ENCODE measurements at regions not wholly inside any gene's neighbourhood (a gene's known extent, or its start where the extent isn't known, plus 50 kb on each side); places are given as distances from the start of the nearest gene placed in this dataset.

DNA sequence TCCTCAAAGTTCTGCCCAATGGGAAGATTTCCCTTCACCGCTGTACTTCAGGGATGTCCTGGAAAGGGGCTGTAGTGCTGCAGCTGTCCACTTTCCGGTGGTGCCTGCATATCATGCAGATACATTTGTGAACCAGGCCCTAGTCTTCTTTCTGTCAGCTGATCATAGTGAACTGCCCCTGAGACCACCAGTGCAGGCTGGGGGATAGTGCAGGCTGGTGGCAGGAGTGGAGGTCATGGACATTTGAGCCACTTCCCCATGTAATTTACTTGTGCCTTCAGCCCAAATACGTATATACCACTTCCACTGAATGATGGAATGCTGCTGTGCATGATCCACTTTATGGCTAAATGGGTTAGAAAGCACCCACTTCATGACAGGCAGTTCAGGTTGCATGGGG lies 120.0 kb downstream of the ZNF280B start (continued):
- TF ChIP-seq, protein P1, sequence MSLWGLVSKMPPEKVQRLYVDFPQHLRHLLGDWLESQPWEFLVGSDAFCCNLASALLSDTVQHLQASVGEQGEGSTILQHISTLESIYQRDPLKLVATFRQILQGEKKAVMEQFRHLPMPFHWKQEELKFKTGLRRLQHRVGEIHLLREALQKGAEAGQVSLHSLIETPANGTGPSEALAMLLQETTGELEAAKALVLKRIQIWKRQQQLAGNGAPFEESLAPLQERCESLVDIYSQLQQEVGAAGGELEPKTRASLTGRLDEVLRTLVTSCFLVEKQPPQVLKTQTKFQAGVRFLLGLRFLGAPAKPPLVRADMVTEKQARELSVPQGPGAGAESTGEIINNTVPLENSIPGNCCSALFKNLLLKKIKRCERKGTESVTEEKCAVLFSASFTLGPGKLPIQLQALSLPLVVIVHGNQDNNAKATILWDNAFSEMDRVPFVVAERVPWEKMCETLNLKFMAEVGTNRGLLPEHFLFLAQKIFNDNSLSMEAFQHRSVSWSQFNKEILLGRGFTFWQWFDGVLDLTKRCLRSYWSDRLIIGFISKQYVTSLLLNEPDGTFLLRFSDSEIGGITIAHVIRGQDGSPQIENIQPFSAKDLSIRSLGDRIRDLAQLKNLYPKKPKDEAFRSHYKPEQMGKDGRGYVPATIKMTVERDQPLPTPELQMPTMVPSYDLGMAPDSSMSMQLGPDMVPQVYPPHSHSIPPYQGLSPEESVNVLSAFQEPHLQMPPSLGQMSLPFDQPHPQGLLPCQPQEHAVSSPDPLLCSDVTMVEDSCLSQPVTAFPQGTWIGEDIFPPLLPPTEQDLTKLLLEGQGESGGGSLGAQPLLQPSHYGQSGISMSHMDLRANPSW (CRISPR knock-in tag; conservative IDR thresholded peaks at IDR 0.05; ENCODE audit: low read depth) = no peak

DNA sequence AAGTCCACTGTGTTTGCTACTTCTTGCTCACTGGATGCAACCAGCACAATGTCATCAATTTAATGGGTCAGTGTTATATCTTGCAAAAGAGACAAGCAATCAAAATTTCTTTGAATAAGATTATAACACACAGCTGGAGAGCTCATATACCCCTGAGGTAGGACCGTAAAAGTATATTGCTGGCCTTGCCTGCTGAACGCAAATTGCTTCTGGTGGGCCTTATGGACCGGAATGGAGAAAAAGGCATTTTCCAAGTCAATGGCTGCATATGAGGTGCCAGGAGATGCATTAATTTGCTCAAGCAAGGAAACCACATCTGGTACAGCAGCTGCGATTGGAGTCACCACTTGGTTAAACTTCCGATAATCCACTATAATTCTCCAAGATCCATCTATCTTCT lies 119.1 kb downstream of the ZNF280B start:
- H3K4me3 Mint-ChIP-seq = no peak overlapping the region
- ChIA-PET CTCF (no interaction called here), POLR2A (no interaction called here)
- no peaks in the 10 kb centered on the region for H3K36me3 Mint-ChIP-seq
- no peak overlapping the region for H3K27ac Mint-ChIP-seq
- no peak for ATAC-seq
- TF ChIP-seq, protein P2, sequence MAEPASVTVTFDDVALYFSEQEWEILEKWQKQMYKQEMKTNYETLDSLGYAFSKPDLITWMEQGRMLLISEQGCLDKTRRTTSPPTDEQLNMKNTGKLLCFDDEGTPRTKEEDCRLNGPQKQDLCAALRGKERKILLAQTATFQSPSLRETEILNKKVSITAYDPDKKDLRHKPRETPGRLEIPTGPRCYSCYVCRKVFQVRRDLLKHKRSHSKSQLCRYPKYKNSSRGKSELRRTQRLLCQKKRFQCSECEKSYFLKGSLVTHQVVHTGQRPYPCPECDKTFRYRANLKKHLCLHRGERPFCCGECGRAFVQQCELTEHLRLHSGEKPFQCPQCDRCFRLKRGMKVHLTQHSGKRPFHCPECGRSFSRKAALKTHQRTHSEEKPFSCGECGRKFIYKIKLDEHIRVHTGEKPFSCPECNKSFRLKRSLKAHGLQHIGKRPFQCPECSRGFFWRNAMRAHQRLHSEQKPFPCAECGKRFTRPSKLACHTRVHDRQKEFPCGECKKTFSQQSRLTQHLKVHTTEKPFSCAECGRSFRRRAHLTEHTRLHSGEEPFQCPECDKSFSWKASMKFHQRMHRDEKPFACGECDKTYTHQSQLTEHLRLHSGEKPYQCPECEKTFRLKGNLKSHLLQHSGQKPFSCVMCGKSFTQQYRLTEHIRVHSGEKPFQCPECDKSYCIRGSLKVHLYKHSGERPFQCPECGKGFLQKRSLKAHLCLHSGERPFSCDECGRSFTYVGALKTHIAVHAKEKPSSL (CRISPR knock-in tag; conservative IDR thresholded peaks at IDR 0.05) = no peak
- TF ChIP-seq, protein P3, sequence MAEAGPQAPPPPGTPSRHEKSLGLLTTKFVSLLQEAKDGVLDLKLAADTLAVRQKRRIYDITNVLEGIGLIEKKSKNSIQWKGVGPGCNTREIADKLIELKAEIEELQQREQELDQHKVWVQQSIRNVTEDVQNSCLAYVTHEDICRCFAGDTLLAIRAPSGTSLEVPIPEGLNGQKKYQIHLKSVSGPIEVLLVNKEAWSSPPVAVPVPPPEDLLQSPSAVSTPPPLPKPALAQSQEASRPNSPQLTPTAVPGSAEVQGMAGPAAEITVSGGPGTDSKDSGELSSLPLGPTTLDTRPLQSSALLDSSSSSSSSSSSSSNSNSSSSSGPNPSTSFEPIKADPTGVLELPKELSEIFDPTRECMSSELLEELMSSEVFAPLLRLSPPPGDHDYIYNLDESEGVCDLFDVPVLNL (CRISPR knock-in tag; IDR thresholded peaks at IDR 0.05; ENCODE audit: borderline replicate concordance, low read depth) = no peak
- TF ChIP-seq, protein P4, sequence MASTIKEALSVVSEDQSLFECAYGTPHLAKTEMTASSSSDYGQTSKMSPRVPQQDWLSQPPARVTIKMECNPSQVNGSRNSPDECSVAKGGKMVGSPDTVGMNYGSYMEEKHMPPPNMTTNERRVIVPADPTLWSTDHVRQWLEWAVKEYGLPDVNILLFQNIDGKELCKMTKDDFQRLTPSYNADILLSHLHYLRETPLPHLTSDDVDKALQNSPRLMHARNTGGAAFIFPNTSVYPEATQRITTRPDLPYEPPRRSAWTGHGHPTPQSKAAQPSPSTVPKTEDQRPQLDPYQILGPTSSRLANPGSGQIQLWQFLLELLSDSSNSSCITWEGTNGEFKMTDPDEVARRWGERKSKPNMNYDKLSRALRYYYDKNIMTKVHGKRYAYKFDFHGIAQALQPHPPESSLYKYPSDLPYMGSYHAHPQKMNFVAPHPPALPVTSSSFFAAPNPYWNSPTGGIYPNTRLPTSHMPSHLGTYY (CRISPR knock-in tag; IDR thresholded peaks at IDR 0.05) = no peak
- TF ChIP-seq RORB (CRISPR knock-in tag; IDR thresholded peaks at IDR 0.05) (no peak), IRF2 (CRISPR knock-in tag; IDR thresholded peaks at IDR 0.05; ENCODE audit: borderline replicate concordance, low read depth) (no peak), ZNF416 (CRISPR knock-in tag; IDR thresholded peaks at IDR 0.05) (no peak), ETV6 (CRISPR knock-in tag; IDR thresholded peaks at IDR 0.05) (no peak), RELA (CRISPR knock-in tag; IDR thresholded peaks at IDR 0.05; ENCODE audit: borderline replicate concordance) (no peak)
- TF ChIP-seq, protein P5, sequence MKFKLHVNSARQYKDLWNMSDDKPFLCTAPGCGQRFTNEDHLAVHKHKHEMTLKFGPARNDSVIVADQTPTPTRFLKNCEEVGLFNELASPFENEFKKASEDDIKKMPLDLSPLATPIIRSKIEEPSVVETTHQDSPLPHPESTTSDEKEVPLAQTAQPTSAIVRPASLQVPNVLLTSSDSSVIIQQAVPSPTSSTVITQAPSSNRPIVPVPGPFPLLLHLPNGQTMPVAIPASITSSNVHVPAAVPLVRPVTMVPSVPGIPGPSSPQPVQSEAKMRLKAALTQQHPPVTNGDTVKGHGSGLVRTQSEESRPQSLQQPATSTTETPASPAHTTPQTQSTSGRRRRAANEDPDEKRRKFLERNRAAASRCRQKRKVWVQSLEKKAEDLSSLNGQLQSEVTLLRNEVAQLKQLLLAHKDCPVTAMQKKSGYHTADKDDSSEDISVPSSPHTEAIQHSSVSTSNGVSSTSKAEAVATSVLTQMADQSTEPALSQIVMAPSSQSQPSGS (CRISPR knock-in tag; IDR thresholded peaks at IDR 0.05; ENCODE audit: borderline replicate concordance, low read depth) = no peak
- TF ChIP-seq, protein P6, sequence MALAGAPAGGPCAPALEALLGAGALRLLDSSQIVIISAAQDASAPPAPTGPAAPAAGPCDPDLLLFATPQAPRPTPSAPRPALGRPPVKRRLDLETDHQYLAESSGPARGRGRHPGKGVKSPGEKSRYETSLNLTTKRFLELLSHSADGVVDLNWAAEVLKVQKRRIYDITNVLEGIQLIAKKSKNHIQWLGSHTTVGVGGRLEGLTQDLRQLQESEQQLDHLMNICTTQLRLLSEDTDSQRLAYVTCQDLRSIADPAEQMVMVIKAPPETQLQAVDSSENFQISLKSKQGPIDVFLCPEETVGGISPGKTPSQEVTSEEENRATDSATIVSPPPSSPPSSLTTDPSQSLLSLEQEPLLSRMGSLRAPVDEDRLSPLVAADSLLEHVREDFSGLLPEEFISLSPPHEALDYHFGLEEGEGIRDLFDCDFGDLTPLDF (CRISPR knock-in tag; IDR thresholded peaks at IDR 0.05) = no peak
- peaks cover 100% of the 10 kb centered on the region for H3K27me3 Mint-ChIP-seq (ENCODE audit: low read depth)
- no peak for DNase-seq (ENCODE audit: low spot score)
- H3K4me1 Mint-ChIP-seq = no peaks in the 10 kb centered on the region
- peaks cover 17% of the 10 kb centered on the region for H3K9me3 Mint-ChIP-seq

DNA sequence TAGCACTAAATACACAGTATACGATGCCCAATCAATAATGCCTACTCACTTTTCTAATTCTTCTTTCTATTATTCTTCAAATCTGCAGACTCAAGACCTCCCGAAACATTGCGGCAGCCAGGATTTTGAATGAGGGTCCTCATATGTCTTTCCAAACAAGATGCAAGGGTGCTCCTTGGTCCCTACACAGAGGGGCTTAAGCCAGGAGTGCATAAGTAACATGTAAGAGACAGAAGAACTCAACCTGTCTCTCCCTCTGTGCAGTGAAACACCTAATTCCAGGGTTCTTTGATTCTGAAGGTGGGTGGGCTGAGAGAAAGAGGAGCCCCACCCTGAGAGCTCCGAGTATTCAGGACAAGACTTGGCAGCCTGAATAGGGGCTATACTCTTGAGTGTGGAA lies 117.6 kb downstream of the ZNF280B start:
- no peaks in the 10 kb centered on the region for H3K4me1 Mint-ChIP-seq
- no peak overlapping the region for H3K4me3 Mint-ChIP-seq
- peaks cover 100% of the 10 kb centered on the region for H3K27me3 Mint-ChIP-seq (ENCODE audit: low read depth)
- ATAC-seq = no peak
- ChIA-PET POLR2A (no interaction called here), CTCF (no interaction called here)
- DNase-seq (ENCODE audit: low spot score) = no peak
- peaks cover 17% of the 10 kb centered on the region for H3K9me3 Mint-ChIP-seq
- H3K36me3 Mint-ChIP-seq = no peaks in the 10 kb centered on the region
- H3K27ac Mint-ChIP-seq = no peak overlapping the region
- TF ChIP-seq, protein P1 (CRISPR knock-in tag; conservative IDR thresholded peaks at IDR 0.05; ENCODE audit: low read depth) = no peak
- TF ChIP-seq GABPB1 (CRISPR knock-in tag; IDR thresholded peaks at IDR 0.05) (no peak), FOXK1 (CRISPR knock-in tag; IDR thresholded peaks at IDR 0.05) (no peak), ZNF263 (CRISPR knock-in tag; IDR thresholded peaks at IDR 0.05; ENCODE audit: low read depth) (no peak), ZNF232 (CRISPR knock-in tag; IDR thresholded peaks at IDR 0.05) (no peak), NR2C2 (CRISPR knock-in tag; IDR thresholded peaks at IDR 0.05) (no peak)
- TF ChIP-seq, protein P7, sequence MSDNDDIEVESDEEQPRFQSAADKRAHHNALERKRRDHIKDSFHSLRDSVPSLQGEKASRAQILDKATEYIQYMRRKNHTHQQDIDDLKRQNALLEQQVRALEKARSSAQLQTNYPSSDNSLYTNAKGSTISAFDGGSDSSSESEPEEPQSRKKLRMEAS (CRISPR knock-in tag; IDR thresholded peaks at IDR 0.05) = no peak
- TF ChIP-seq, protein P8, sequence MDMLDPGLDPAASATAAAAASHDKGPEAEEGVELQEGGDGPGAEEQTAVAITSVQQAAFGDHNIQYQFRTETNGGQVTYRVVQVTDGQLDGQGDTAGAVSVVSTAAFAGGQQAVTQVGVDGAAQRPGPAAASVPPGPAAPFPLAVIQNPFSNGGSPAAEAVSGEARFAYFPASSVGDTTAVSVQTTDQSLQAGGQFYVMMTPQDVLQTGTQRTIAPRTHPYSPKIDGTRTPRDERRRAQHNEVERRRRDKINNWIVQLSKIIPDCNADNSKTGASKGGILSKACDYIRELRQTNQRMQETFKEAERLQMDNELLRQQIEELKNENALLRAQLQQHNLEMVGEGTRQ (CRISPR knock-in tag; IDR thresholded peaks at IDR 0.05) = no peak
- TF ChIP-seq, protein P9, sequence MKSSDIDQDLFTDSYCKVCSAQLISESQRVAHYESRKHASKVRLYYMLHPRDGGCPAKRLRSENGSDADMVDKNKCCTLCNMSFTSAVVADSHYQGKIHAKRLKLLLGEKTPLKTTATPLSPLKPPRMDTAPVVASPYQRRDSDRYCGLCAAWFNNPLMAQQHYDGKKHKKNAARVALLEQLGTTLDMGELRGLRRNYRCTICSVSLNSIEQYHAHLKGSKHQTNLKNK (CRISPR knock-in tag; IDR thresholded peaks at IDR 0.05) = no peak
